ENCODE measurements at regions not wholly inside any gene's neighbourhood (a gene's known extent, or its start where the extent isn't known, plus 50 kb on each side); places are given as distances from the start of the nearest gene placed in this dataset.

GRCh38 chr12:89135976-89136634, 216.2 kb downstream of the DUSP6 start:
- POLR2A ChIA-PET: no interaction called here

GRCh38 chr12:89134213-89134770, 218.0 kb downstream of the DUSP6 start:
- ChIA-PET POLR2A (no interaction called here), CTCF (no interaction called here)

More at GRCh38 chr12:89135976-89136634, 216.2 kb downstream of the DUSP6 start:
- CTCF ChIA-PET: interaction anchor here (0.8 kb wide), 1 partner anchor 66 kb away, joined by 3 read pairs; no protein-coding TSS in a partner anchor

GRCh38 chr12:89129167-89129870, 223.0 kb downstream of the DUSP6 start:
- ChIA-PET CTCF (no interaction called here), POLR2A (interaction anchor here (0.8 kb wide), 1 partner anchor 23 kb away, joined by 3 read pairs; no protein-coding TSS in a partner anchor)

GRCh38 chr12:89126712-89127111, 225.6 kb downstream of the DUSP6 start:
- POLR2A ChIA-PET: no interaction called here
- CTCF ChIA-PET: no interaction called here

- ChIA-PET POLR2A (no interaction called here), CTCF (no interaction called here)
These were observed 229.4 kb downstream of the DUSP6 start for GRCh38 chr12:89122852-89123251.

GRCh38 chr12:89117448-89118034, 234.8 kb downstream of the DUSP6 start:
- POLR2A ChIA-PET: no interaction called here
- CTCF ChIA-PET: no interaction called here

GRCh38 chr12:89111964-89112363, 240.3 kb downstream of the DUSP6 start:
- ChIA-PET POLR2A (no interaction called here), CTCF (no interaction called here)

- ChIA-PET CTCF (no interaction called here), POLR2A (no interaction called here)
These were observed 244.0 kb downstream of the DUSP6 start for GRCh38 chr12:89108265-89108664.

- CTCF ChIA-PET: no interaction called here
- POLR2A ChIA-PET: no interaction called here
These were observed 245.4 kb downstream of the DUSP6 start for GRCh38 chr12:89106950-89107349.

GRCh38 chr12:89105243-89105642, 247.1 kb downstream of the DUSP6 start:
- POLR2A ChIA-PET: no interaction called here
- CTCF ChIA-PET: no interaction called here

- CTCF ChIA-PET: no interaction called here
- POLR2A ChIA-PET: no interaction called here
These were observed 248.5 kb downstream of the DUSP6 start for GRCh38 chr12:89103831-89104230.

- POLR2A ChIA-PET: no interaction called here
- CTCF ChIA-PET: no interaction called here
These were observed 250.9 kb downstream of the DUSP6 start for GRCh38 chr12:89101440-89101839.

- ChIA-PET CTCF (no interaction called here), POLR2A (no interaction called here)
These were observed 253.7 kb downstream of the DUSP6 start for GRCh38 chr12:89098441-89099112.

GRCh38 chr12:89092297-89092696, 260.0 kb downstream of the DUSP6 start:
- ChIA-PET CTCF (no interaction called here), POLR2A (no interaction called here)

GRCh38 chr12:89091293-89091841, 260.9 kb downstream of the DUSP6 start:
- ChIA-PET CTCF (no interaction called here), POLR2A (no interaction called here)

GRCh38 chr12:89089264-89089663, 263.0 kb downstream of the DUSP6 start:
- ChIA-PET POLR2A (no interaction called here), CTCF (interaction anchor here (1.0 kb wide), 1 partner anchor 10 kb away, joined by 3 read pairs; no protein-coding TSS in a partner anchor)

- ChIA-PET CTCF (no interaction called here), POLR2A (no interaction called here)
These were observed 264.4 kb downstream of the DUSP6 start for GRCh38 chr12:89087876-89088275.

- ChIA-PET CTCF (no interaction called here), POLR2A (no interaction called here)
These were observed 265.0 kb downstream of the DUSP6 start for GRCh38 chr12:89087149-89087825.

GRCh38 chr12:89085421-89085820, 266.9 kb downstream of the DUSP6 start:
- POLR2A ChIA-PET: no interaction called here
- CTCF ChIA-PET: no interaction called here

- CTCF ChIA-PET: no interaction called here
- POLR2A ChIA-PET: no interaction called here
These were observed 267.6 kb downstream of the DUSP6 start for GRCh38 chr12:89084751-89085150.
